K562 (cell line): ENCODE measurements at regions not wholly inside any gene's neighbourhood (a gene's known extent, or its start where the extent isn't known, plus 50 kb on each side); places are given as distances from the start of the nearest gene placed in this dataset.
"Not testable (repeated sequence)": the region's sequence is repeated elsewhere in the genome, so short reads cannot be mapped to it uniquely, and the experiment has no call there.

Experiments
- CTBP1 ChIP-seq: fragments of 450-650 bp; IDR thresholded peaks from 2 replicates; pipeline ENCODE4 v1.6.1; 2016; ENCODE audit warnings: borderline replicate concordance
- CTCF ChIP-seq, 3 experiments: IDR thresholded peaks in 2 of 3; conservative IDR thresholded peaks in 1 of 3; 2 replicates each; pipeline ENCODE4 v1.5.1; 2011 to 2012; ENCODE audit warnings: low read length in 3 of 3, mild to moderate bottlenecking in 3 of 3, control low read depth in 2 of 3, improper control_type of control experiment in 1 of 3, inconsistent platforms in 1 of 3, low read depth in 1 of 3, mixed read lengths in 1 of 3, moderate library complexity in 1 of 3; ENCODE audit not compliant: insufficient read depth in 2 of 3
- KAT2B ChIP-seq: IDR thresholded peaks from one replicate; pipeline ENCODE4 v1.6.1; 2012; ENCODE audit warnings: low read depth, mild to moderate bottlenecking, control low read depth, inconsistent platforms, low read length, moderate library complexity
- KLF10 ChIP-seq: fragments of 250-450 bp; sonication (Bioruptor Pico); IDR thresholded peaks from 2 replicates; pipeline ENCODE4 v1.6.1; 2021; ENCODE audit warnings: matching md5 sums
- MYBL2 ChIP-seq, 2 experiments: fragments of 450-650 bp in 1 of 2; sonication (generic) in 1 of 2; formaldehyde crosslinking in 1 of 2; IDR thresholded peaks; 2 replicates each; pipeline versions ENCODE4 v1.6.1 to v1.8.1; 2017 to 2022; ENCODE audit warnings: borderline replicate concordance in 1 of 2, inconsistent platforms in 1 of 2, low read depth in 1 of 2, mild to moderate bottlenecking in 1 of 2, missing genetic modification reagents in 1 of 2, moderate library complexity in 1 of 2
- NEUROD1 ChIP-seq: fragments of 150-350 bp; IDR thresholded peaks from 2 replicates; pipeline ENCODE4 v1.6.1; 2014; ENCODE audit warnings: borderline replicate concordance, low read length, low read depth; ENCODE audit not compliant: partially characterized antibody
- REST ChIP-seq, 2 experiments: fragments of 450-650 bp; formaldehyde crosslinking in 1 of 2; IDR thresholded peaks; 2 replicates each; pipeline versions ENCODE4 v1.4.0 to v1.6.1; 2014 to 2020; ENCODE audit warnings: mild to moderate bottlenecking in 2 of 2, borderline replicate concordance in 1 of 2, low read depth in 1 of 2

GRCh38 chr11:71746263-71746662, 86.7 kb upstream of the DEFB108B start:
- TF ChIP-seq KLF10; CTBP1; CTCF (IDR thresholded peaks at IDR 0.05 in 2 of 3, conservative IDR thresholded peaks at IDR 0.05 in 1 of 3; ENCODE audit: insufficient read depth in 2 of 3, low read depth in 1 of 3, low read length in 3 of 3); KAT2B; REST (IDR thresholded peaks at IDR 0.05; ENCODE audit: borderline replicate concordance); REST (CRISPR knock-in tag; IDR thresholded peaks at IDR 0.05; ENCODE audit: low read depth); NEUROD1; MYBL2 (IDR thresholded peaks at IDR 0.05; ENCODE audit: low read depth); MYBL2 (CRISPR knock-in tag; IDR thresholded peaks at IDR 0.05; ENCODE audit: borderline replicate concordance): not testable (repeated sequence)
